ENCODE measurements at regions not wholly inside any gene's neighbourhood (a gene's known extent, or its start where the extent isn't known, plus 50 kb on each side); places are given as distances from the start of the nearest gene placed in this dataset.
"Not testable (repeated sequence)": the region's sequence is repeated elsewhere in the genome, so short reads cannot be mapped to it uniquely, and the experiment has no call there.

GRCh38 chr12:83574142-83574541 lies 887.4 kb downstream of the TMTC2 start:
- intact Hi-C loops (cut with DNase I) = no loop called here
- H3K4me3 ChIP-seq = no peak overlapping the region
- H3K9me3 ChIP-seq = no peaks in the 10 kb centered on the region
- no peak overlapping the region for H3K27ac ChIP-seq
- no peaks in the 10 kb centered on the region for H3K36me3 ChIP-seq
- H3K4me1 ChIP-seq = no peaks in the 10 kb centered on the region
- ATAC-seq (no peak), DNase-seq (no peak)
- no peaks in the 10 kb centered on the region for H3K27me3 ChIP-seq
- no peak for TF ChIP-seq CTCF (IDR thresholded peaks at IDR 0.05)
- no peak for TF ChIP-seq POLR2A (IDR thresholded peaks at IDR 0.05)
- 56% methylated on average over 2 of the region's 2 CpGs for whole genome bisulfite sequencing (ENCODE audit: insufficient coverage, low coverage, low lambda C conversion rate, missing lambda C conversion rate)

- Histone ChIP-seq H3K36me3 (no peaks in the 10 kb centered on the region), H3K27ac (no peak overlapping the region), H3K4me3 (no peak overlapping the region), H3K4me1 (no peaks in the 10 kb centered on the region), H3K9me3 (no peaks in the 10 kb centered on the region), H3K27me3 (no peaks in the 10 kb centered on the region)
- intact Hi-C loops (cut with DNase I) = no loop called here
- no peak for DNase-seq
- ATAC-seq = peak in 1 of 4 donors; percentile 78
- 40% methylated on average over 4 of the region's 4 CpGs for WGBS (ENCODE audit: insufficient coverage, low coverage, low lambda C conversion rate, missing lambda C conversion rate)
- TF ChIP-seq CTCF (IDR thresholded peaks at IDR 0.05) (no peak), POLR2A (IDR thresholded peaks at IDR 0.05) (no peak)
These were observed 887.0 kb downstream of the TMTC2 start for GRCh38 chr12:83573671-83574070.

GRCh38 chr12:83559650-83560049 lies 872.9 kb downstream of the TMTC2 start:
- intact Hi-C loops (cut with DNase I) = no loop called here
- Histone ChIP-seq H3K36me3 (no peaks in the 10 kb centered on the region), H3K27ac (no peak overlapping the region), H3K9me3 (no peaks in the 10 kb centered on the region), H3K4me3 (no peak overlapping the region), H3K4me1 (no peaks in the 10 kb centered on the region), H3K27me3 (no peaks in the 10 kb centered on the region)
- ATAC-seq = no peak
- no peak for TF ChIP-seq CTCF (IDR thresholded peaks at IDR 0.05)
- no peak for TF ChIP-seq POLR2A (IDR thresholded peaks at IDR 0.05)
- no peak for DNase-seq
- WGBS (ENCODE audit: insufficient coverage, low coverage, low lambda C conversion rate, missing lambda C conversion rate) = 88% methylated on average over 1 of the region's 1 CpG

- H3K27ac ChIP-seq; H3K4me3 ChIP-seq; H3K9me3 ChIP-seq; H3K4me1 ChIP-seq; intact Hi-C loops (cut with DNase I); H3K36me3 ChIP-seq; ATAC-seq; DNase-seq; H3K27me3 ChIP-seq: not testable (repeated sequence)
- WGBS (ENCODE audit: insufficient coverage, low coverage, low lambda C conversion rate, missing lambda C conversion rate) = 60% methylated on average over 1 of the region's 7 CpGs
These were observed 869.3 kb downstream of the TMTC2 start for GRCh38 chr12:83556040-83556439.

- Histone ChIP-seq H3K4me1 (no peaks in the 10 kb centered on the region), H3K27me3 (no peaks in the 10 kb centered on the region), H3K36me3 (no peaks in the 10 kb centered on the region), H3K27ac (no peak overlapping the region), H3K4me3 (no peak overlapping the region), H3K9me3 (no peaks in the 10 kb centered on the region)
- DNase-seq (no peak), ATAC-seq (no peak)
- TF ChIP-seq POLR2A (IDR thresholded peaks at IDR 0.05) (no peak), CTCF (IDR thresholded peaks at IDR 0.05) (no peak)
- intact Hi-C loops (cut with DNase I) = no loop called here
These were observed 854.7 kb downstream of the TMTC2 start for GRCh38 chr12:83541446-83541845.

Data from right lobe of liver (tissue), 6 donors.